Amniotic stem cell (primary cell): ENCODE measurements at regions not wholly inside any gene's neighbourhood (a gene's known extent, or its start where the extent isn't known, plus 50 kb on each side); places are given as distances from the start of the nearest gene placed in this dataset.
A peak's percentile ranks its signal among the peaks of the same experiment; 100 is the strongest.
"Not testable (repeated sequence)": the region's sequence is repeated elsewhere in the genome, so short reads cannot be mapped to it uniquely, and the experiment has no call there.

Experiments used
- DNase-seq: peaks from one replicate; lab custom pipeline; 2025; lab: John Stamatoyannopoulos, UW

DNA sequence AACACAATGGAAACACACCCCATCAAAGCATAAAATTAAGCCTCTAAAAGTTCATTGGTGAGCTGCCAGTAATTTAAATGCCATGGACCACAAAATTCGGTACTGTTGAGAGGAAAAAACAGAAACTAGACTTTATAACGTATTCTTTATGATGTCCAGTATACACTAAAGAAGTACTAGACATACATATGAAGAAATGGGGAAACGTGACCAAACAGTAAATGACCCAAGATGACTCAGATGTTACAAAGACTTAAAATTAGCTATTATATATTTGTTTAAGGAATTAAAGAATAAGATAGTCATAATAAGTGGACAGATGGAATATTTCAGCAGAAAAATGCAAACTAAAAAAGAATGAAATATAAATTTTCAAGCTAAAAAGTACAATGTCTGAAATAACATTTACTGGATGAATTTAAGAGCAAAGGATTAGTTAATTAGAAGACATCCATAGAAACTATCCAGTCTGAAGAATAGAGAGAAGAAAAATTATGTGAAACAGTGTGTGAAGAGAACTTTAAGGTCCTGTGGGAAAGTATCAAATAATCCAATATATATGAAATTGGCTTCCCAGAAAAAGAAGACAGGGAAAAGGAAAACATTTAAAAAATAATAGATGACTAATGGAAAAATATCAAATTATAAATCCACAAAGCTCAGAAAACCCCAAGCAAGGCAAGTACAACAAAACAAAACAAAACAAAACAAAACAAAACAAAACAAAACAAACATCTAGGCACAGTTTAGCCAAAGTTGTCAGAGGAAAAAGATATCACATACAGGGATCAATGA lies 69.4 kb downstream of the SAMD9 start:
- DNase-seq, result no peak

DNA sequence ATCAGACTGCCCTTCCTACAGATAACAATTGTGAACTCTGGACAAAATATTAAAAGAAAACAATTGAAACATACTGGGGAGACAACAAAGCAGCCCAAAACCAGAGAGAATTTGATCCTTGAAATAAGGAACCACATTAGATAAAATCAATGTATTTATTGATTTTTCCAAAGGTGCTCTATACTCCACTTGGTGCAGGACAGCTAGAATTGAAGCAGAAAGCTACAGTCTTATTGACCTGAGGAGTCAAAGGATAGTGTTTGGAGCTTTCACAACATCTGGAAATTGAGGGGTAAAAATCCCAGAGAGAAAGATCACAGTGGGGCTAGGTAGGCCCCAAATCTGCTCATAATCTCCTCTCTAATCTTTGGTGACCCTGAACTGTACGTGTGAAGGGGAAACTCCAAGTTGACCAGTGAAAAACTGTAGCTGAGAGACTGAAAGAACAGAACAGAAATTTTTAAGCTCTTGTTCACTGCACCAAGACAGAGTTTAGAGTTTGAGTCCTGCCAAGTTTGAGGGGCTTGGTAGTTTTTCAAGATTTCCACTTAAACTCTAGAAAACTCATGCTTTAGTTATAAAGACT lies 70.2 kb downstream of the SAMD9 start:
- no peak for DNase-seq

DNA sequence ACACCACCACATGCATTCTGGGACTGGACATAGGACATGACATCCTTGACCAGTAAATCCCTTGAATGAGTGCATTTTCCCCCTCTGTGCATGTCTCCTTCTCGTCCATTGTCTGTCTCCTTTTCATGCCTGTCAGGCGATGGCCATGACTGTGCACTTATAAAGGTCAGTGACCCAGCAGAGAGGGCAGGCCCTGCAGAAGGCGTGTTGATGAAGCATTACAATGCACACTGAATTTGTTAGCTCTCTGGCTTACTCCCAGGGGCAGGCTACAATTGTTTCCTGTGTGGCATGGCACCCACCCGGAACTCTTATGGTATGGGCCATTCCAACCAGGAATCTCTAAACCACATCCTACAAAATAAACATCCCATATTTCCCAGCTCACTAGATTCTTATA lies 71.1 kb downstream of the SAMD9 start:
- no peak for DNase-seq

DNA sequence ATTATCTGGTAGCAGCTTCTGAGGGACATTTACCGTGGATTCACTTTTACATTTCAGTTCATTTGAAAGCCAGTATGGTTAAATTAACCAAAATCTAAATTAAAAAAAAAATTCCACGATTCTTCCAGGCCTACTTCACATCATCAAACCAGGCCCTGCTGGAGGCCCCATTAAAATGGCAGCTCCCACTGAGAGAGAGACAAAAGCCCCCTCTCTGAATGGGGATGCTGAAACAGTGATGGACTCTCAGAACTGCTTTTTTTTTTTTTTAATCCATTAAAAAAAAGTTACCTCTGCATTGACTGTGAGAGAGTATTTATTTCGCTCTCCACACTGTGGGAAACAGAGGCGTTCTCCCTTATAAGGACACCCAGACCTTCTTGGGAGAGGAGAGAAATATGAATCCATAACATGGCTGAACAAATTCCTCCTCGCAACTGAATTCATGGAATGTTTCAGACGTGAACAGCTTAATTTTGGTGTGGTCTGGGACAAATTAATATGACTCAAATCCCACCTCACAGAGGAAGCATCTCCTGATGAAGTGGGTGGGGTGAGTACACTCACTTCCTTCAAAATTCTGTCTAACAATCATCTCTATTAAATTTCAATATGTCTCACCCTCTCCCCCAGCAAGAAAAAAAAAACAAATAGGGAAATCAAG lies 73.5 kb downstream of the SAMD9 start:
- peak; percentile 25 for DNase-seq

DNA sequence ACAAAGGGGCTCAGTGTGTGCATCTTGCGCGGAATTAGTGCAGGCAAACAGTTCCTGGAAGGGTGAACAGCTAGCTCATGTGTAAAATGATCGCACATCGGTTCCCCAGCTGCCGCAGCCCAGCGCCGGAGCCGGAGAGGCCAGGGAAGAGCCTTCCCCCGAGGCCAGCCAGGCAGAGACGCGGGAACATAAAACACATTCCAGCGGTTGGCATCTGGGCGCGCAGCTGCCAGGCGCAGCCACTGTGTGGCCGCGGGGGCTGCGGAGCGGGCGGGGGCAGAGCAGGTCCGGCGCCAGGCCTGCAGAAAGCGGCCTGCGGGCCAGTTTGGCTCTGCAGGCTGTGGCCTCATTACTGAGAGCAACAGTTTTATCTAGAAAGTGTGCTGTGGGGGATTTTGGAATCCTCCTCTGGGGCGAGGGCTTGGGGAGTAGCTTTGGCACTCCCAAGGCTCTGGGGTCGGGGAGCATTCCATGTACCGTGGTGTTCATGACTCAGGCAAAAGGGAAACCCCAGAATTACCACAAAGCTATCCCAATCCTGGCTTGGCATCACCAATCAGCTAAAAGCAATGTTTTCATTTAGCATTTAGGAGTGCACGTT lies 74.3 kb downstream of the SAMD9 start:
- peak; percentile 80 for DNase-seq

DNA sequence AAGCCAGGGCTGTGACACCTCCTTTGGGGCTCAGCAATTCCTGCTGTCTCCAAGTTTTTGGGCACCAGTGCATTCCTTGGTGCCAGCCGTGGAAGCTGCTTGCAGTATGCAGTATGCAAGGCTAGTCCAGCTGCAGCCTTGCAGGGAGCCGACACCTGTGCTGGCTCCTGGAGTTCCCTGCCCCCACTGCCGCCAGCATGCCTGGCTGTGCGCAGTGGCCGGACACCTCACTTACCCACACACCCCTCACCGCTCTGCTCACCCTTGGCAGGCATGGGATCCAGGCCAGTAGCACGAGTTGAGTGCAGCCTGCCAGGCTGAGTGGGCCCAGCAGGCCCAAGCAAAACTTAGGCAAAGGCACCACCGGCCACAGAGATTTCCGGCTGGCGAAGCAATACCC lies 77.4 kb downstream of the SAMD9 start:
- DNase-seq, result no peak

DNA sequence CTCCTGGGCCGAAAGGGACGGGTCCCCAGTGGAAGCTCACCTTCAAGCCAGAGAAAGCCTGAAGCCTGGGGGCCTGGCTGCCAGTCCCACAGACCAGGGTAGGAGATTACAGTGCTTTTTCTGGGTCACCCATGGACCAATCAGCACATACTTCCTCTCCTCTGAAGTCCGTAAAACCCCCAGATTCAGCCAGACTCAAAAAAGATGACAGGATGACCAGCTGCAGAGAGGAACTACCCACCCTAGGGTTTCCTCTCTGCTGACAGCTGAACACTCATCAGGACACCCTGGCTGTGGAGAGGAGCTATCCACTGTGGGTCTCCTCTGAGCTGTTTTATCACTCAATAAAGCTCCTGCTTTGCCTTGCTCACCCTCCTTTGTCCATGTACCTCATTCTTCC lies 78.0 kb downstream of the SAMD9 start:
- DNase-seq, result no peak

DNA sequence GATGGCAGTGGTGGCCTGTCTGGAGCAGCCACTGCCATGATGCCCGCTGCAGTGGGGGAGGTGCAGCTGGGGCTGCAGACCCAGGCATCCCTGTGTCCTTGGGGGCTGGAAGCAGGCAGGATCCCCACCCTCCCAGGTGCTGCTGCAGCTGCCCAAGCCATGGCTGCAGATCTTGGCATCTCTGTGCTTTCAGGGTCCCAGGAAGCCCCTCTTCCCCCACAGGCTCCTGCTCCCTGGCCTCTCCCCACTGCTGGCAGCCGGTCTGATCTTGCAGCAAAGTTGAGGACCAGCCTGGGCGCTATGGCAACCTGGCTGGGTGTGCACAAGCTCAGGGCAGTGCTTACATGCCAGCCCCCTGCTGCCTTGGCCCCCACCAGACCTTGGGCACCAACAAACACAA lies 78.5 kb downstream of the SAMD9 start:
- no peak for DNase-seq

DNA sequence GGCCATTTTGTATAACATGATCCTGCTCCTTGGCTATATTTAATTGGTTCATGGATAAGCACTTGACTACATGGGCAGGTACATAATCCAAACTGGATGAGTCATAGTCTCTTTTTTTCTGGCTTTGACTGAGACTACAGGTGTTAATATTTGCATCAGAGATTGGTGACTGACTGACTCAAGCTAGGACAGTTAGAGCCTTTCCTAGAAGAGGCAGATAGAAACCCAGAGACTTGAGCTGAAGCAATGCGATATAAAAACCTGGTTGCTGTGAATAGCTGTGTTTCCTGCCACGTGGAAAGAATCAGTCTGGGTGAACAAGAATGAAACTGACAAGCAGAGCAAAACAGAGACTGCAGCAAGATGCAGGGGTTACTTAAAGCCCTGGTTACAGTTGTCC lies 81.0 kb downstream of the SAMD9 start:
- no peak for DNase-seq

DNA sequence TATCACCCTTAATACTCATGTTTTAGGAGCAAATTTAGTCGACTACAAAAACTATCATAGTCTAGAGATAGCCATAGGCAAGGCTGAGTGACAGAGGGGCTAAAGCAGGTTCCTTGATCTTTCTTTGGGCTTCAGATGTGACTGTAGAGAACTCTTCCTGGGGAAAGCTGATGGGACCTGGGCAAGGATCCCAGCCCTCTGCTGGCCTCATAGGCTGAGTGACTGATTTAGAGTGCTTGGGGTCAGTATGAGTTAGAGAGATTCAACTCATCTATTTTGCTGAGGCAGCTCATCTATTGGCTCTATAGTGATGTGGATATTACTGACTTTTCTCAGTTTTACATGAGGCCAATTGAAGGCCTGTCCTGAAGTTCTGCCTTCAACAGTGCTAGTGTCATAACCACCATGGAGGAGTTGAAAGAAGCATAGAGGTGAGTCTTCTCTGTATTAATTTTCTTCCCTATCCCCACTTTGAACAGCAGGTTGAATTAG lies 81.6 kb downstream of the SAMD9 start:
- no peak for DNase-seq

DNA sequence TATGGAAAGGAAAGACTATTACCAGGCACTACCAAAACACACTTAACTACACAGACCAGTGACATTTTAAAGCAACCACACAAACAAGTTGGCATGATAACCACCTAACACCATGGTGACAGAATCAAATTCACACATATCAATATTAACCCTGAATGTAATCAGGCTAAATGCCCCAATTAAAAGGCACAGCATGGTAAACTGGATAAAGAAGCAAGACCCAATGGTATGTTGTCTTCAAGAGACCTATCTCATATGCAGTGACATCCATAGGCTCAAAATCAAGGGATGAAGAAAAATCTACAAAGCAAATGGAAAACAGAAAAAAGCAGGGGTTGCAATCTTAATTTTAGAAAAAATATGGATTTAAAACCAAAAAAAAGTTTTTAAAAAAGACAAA lies 86.0 kb downstream of the SAMD9 start:
- DNase-seq, result no peak

DNA sequence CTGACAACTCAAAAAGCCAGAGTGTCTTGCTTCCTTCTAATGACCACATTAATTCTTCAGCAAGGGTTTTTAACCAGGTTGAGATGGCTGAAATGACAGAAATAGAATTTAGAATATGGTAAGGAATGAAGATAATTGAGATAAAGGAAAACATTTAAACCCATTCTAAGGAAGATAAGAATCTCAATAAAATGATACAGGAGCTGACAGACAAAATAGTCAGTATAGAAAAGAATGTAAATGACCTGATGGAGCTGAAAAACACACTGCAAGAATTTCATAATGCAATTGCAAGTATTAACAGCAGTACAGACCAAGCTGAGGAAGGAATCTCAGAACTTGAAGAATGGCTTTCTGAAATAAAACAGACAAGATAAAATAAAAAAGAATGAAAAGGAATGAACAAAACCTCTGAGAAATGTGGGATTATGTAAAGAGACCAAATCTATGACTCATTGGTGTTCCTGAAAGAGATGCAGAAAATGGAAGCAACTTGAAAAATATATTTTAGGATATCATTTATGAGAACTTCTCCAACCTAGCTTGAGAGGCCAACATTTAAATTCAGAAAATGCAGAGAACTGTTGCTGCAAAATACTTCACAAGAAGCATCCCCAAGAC lies 87.1 kb downstream of the SAMD9 start:
- DNase-seq, result no peak

DNA sequence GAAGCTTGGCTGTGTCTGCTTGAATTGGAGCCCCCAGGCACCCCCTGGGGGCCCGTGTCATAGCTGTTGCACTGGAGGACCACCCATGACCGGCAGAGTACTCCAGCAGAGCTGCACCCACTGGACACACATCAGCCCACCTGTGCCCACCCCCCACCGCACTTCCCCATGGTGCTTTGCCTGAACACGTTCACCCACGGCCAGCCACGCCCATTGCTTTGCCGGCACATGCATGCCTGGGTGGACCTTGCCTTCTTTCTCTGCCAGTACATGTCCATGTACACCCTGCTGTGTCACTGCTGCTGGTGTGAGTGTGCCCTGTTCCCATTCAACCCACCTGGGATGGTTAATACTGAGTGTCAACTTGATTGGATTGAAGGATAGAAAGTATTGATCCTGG lies 88.7 kb downstream of the SAMD9 start:
- no peak for DNase-seq

DNA sequence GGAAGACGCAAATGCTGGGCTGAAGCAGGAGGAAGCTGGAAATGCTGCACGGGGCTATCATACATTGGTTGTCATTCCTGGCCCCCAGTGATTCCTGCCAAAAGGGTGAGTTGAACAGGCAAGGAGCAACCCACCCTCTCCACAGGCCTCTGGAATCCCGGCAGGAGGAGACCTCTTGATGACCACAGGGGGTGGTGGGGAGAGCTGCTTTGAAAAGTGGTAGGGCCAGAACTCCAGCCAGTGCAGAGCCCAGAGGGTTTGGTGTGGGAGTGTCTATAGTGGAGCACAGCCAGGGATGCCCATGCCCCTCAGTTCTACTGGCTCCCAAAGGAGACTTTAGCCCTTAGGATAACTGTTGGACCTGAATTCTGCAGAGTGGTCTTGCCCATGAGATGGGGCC lies 89.2 kb downstream of the SAMD9 start:
- DNase-seq, result no peak

DNA sequence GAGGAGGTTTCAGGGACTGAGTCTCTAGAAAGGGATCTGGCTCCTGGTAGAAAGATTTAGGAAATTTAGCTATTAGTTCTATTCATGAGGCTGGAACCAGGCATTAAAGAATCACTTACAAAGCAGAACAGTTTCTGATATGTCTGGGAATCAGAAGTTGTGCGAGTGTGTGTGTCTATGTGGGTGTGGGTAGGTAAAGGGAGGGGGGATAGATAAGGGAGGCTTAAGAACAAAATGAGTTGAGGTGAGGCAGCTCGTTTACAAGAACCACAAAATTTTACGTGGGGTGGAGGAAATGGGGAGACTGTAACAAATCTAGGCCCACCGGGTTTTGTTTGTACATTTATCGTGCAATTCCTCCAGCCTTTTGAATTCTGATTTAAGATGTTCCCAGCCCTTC lies 90.7 kb downstream of the SAMD9 start:
- DNase-seq, result no peak

DNA sequence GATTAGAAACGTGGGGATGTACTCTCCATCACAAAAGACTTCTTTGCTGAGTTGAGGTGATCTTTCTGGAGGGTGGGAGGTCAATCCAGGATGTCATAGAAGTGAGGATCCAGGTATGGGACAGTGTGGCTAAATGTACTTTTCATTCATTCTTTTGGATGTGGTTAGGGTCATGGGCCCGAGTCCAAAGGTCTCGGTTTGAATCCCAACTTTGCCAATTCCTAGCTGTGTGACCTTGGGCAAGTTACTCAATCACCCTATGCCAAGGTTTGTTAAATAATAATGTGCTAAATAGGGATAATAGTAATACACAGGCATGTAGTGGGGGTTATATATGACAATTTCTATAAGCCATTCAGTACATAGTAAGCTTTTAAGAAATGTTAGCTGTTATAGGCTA lies 91.4 kb downstream of the SAMD9 start:
- no peak for DNase-seq

DNA sequence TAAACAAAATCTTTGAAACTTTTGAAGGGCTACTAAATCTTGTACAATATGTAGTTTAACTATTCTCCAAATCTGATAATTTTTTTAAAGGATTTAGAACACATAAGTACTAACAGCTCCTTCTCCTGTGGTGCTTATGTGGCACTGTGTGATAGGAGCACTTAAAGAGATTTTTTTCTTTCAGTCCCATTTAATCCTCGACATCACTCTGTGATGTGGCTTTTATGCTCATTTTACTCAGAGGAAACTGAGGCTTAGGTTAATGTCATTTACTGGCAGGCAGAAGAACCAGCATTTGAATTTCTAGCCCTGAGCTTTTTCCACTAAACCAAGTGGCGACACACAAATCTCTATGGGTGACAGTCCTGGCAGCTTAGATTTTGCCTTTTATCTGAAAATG lies 92.4 kb downstream of the SAMD9 start:
- DNase-seq, result no peak

DNA sequence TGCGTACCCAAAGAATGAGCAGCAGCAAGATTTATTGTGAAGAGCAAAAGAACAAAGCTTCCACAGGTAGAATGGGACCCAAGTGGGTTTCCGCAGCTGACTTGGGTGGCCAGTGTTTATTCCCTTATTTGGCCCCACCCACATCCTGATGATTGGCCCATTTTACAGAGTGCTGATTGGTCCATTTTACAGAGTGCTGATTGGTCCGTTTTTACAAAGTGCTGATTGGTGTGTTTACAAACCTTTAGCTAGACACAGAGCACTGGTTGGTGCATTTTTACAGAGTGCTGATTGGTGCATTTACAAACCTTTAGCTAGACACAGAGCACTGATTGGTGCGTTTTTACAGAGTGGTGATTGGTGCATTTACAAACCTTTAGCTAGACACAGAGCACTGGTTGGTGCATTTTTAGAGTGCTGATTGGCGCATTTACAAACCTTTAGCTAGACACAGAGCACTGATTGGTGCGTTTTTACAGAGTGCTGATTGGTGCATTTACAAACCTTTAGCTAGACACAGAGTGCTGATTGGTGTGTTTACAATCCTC lies 94.8 kb downstream of the SAMD9 start:
- not testable (repeated sequence) for DNase-seq

DNA sequence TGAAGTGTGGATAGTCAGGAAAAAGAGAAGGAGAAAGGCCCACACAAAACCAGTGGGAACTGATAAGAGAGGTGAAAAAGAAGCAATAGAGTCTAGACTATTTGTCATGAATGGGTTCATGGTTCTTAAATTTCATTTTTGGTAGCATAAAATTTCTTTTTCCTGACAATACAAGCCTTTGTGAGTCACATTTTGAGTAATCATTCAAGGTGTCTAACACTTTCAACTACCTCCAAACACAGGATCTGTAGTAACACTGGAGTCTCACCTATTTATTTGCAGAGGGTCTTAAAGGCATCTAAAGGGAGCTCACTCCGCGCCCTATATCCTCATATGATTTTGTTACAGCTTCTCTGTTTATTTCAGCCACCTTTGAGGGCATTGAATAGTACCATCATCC lies 96.0 kb downstream of the SAMD9 start:
- no peak for DNase-seq

DNA sequence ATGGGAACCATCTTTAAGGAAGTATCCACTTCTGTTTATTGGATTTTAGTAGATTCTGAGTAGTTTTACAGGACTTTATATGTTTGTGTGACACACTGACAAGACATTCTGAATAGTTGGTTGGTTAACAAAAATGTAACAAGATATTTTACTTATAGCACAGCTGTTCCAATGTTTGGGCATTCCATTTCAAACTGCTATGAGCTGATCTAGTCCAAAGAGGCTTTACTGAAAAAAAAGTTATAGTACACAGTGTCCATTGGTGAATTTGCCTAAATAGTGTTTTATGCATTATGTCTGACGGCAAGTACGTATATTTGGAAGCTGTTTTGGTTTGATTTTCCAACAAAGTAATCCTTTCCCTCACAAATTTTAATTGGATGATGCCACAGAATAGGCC lies 99.1 kb downstream of the SAMD9 start:
- DNase-seq, result no peak

DNA sequence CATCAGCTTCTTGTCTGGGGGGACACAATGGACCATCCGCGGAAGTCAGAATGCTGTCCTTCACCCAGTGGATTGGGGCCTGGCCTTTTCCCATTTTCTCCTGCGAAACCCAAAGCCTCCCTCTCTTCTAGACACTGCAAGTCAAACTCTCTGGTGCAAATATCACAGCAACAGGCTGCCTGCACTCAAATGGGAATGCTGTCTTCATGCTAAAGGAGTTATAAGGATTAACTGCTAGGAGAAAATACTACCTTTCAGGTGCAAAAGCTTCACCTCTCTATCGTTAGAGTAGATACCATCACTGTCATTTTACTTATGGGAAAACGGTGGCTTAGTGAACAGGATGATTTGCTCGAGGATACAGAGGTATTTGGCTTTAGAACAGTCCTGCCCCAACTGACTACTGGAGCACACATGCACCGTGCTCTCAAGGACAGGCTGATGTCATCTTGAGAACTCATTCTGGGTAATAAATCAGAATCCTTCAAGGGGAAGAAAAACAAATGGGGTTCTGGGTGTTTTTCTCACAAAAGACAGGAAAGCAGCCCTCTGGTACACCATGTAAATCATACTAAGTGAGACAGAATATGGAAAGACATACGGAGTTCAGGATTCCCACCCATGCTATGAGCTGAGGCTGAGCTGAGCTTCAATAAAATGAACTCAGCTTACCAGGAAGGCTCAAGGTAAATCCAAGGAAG lies 100.9 kb downstream of the SAMD9 start:
- no peak for DNase-seq
